Inflammatory macrophage treated with lipopolysaccharide for 1 hour (primary cell): ENCODE measurements at regions not wholly inside any gene's neighbourhood (a gene's known extent, or its start where the extent isn't known, plus 50 kb on each side); places are given as distances from the start of the nearest gene placed in this dataset.
"Not testable (repeated sequence)": the region's sequence is repeated elsewhere in the genome, so short reads cannot be mapped to it uniquely, and the experiment has no call there.

Experiments used
- DNase-seq, 2 donors: peaks; one replicate each; pipeline ENCODE4 v3.0.0-alpha.2; 2020 to 2022

GRCh38 chr18:1150344-1150743 lies 245.7 kb downstream of the ADCYAP1 start:
- DNase-seq: no peak

GRCh38 chr18:1152958-1153357 lies 248.3 kb downstream of the ADCYAP1 start:
- not testable (repeated sequence) for DNase-seq

DNA sequence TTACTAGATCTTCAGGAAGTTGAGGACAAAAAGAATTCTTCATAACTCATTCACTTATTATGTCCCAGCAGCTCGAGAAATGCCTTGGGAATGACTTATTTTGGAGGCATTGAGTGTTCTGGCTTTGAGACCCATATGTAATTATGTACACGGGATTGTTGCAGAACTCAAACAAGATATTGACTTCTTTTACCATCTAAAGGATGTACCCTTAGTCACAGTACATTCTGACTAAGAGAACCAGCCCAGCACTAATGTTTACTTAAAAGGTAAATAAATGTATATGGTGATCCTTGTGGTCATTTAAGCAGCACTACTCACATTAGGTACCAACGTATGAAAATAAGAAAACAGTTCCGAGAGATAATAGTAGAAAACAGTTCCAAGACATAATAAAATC lies 268.9 kb downstream of the ADCYAP1 start:
- no peak for DNase-seq

GRCh38 chr18:1177232-1177631 lies 272.6 kb downstream of the ADCYAP1 start:
- no peak for DNase-seq

GRCh38 chr18:1191341-1191740 lies 286.7 kb downstream of the ADCYAP1 start:
- no peak for DNase-seq

DNA sequence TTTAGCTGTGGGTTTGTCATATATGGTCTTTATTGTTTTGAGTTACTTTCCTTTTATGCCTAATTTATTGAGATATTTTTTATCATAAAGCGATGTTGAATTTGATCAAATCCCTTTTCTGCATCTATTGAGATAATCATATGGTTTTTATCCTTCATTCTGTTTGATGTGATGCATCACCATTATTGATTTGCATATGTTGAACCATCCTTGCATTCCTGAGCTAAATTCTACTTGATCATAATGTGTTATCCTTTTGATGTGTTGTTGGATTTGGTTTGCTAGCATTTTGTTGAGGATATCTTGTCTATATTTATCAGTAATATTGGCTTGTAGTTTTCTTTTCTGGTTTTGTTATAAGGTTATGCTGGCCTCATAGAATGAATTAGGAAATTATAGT lies 308.5 kb downstream of the ADCYAP1 start:
- no peak for DNase-seq

DNA sequence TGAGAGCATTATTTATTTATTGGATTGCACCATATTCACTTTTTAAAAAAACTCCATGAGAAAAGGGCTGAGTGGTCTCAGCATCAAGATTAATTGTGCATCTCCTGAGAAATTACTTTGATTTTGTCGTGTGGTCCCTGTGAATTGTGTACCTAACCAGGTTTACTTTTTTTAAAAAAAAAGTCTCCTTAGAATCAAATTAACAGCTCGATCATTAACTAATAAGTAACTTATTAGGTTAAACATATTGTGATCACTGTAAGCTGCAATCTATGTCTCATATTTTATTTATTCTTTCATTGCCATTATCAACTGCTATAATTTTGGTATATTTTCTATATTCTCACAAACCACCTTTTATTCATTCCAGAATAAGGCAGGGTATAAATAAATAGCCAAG lies 318.2 kb downstream of the ADCYAP1 start:
- no peak for DNase-seq

GRCh38 chr18:1227025-1227424 lies 322.4 kb downstream of the ADCYAP1 start:
- DNase-seq: no peak

- DNase-seq: no peak
These were observed 325.0 kb downstream of the ADCYAP1 start for GRCh38 chr18:1229634-1230033.

- no peak for DNase-seq
These were observed 328.2 kb downstream of the ADCYAP1 start for GRCh38 chr18:1232867-1233266.

- no peak for DNase-seq
These were observed 336.0 kb downstream of the ADCYAP1 start for GRCh38 chr18:1240701-1241100.

DNA sequence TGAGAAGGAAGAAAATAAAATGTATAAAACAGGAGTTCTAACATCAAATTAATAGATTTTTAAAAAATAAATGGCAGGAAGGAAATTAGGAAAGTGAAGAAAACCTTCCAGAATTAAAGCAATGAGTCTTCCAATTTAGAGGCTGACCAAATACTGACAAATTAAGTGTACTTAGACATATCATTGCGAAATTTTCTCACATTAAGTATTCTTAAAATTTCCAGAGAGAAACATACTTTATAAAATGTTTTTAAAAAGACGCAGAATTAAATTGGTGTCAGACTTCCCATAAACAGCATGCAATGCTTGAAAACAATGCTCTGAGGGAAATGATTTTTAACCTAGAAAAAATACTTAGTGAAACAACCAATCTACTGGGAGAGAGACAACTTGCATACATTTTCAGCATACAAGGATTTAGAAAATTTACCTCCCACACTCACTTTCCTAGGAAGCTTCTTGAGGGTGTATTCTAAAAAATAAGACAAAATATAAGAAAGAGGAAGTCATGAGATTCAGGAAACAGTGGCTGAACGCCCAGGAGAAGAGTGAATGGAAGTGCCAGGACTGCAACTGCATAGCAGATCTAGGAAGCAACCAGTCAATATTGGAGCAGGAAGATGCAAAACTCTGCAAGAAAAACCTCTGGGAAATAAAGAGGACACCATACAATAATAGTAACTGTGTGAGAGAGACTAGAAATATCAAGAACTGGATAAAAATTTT lies 339.9 kb downstream of the ADCYAP1 start:
- DNase-seq: no peak

GRCh38 chr18:1246827-1247226 lies 342.2 kb downstream of the ADCYAP1 start:
- DNase-seq: no peak

GRCh38 chr18:1252534-1252933 lies 347.9 kb downstream of the ADCYAP1 start:
- DNase-seq: no peak

DNA sequence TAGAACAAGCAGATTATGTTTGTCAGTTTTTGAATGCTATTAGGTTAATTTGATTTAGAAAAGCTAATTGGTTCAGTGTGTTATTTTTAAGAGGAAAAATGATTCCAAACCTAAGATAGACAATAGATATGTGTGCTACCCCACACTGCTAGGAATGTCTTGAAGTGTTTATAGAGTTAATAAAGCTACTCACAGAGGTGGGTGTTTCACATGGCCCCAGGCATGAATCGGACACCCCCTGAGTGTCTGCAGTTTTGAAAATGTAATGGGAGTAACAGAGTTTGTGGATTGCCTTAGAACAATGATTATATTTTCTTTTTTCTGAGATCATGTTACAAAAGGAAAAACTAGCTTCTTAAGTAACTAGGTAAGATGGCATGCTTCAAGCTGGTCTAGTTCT lies 348.3 kb downstream of the ADCYAP1 start:
- DNase-seq: no peak

GRCh38 chr18:1253827-1254226 lies 349.2 kb downstream of the ADCYAP1 start:
- no peak for DNase-seq

- no peak for DNase-seq
These were observed 356.4 kb downstream of the ADCYAP1 start for GRCh38 chr18:1261054-1261453.

- no peak for DNase-seq
These were observed 362.4 kb downstream of the ADCYAP1 start for GRCh38 chr18:1267021-1267420.

DNA sequence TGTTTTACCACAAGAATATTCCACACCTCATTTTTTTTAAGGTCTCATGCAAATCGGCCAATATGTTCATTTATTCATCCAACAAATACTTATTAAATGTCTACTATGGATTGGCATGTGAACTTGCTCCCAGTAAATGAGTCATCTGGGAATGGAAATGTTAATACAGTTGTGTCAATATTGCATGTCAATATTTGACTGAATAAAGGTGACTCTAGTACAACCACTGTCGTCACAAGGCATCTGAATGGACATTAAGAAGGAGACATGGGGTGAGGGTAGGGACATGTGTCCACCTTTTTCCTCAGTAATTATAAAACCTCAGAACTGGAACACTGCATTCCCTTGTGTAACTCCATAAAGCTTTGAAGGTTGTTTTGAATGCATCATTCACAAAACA lies 365.4 kb downstream of the ADCYAP1 start:
- no peak for DNase-seq

DNA sequence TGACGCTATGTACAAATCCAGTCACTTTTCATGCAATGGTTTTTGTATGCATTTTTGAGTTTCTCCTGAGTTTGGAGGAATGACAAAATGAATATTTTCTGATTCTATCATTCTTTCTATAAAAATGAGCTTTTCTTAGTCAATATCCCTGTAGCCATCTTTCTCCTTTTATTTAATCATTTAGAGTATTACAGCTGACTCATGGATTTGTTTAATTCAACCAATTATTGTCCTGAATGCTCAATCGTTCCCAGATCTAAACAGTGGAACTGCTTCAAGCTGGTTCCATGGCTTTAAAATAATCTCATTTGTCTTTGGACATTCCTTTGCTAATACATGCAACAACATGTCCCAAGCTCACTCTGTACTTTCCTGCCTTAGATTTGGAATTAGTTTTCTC lies 368.8 kb downstream of the ADCYAP1 start:
- DNase-seq: no peak

- DNase-seq: no peak
These were observed 387.5 kb downstream of the ADCYAP1 start for GRCh38 chr18:1292167-1292566.

- no peak for DNase-seq
These were observed 389.6 kb downstream of the ADCYAP1 start for GRCh38 chr18:1294229-1294628.

- DNase-seq: no peak
These were observed 391.6 kb downstream of the ADCYAP1 start for GRCh38 chr18:1296237-1296636.

DNA sequence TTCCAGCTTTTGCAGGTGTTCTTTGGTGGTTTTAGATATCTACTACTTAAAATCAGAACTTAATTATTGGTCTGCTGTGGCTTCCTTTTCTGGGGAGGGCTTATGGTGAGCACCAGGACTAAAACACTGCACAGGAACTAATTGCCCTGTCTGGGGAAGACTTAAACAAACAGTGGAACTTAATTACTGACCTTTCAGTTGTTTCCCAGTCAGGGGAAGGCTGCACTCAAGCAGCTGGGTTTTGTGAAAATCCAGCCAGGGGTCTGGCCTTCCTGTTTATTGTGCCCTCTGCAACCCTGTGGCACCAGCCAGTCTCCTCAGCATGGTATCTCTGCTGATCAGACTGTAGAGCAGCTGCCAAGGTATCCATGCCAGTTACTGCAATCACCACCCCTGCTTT lies 398.2 kb downstream of the ADCYAP1 start:
- DNase-seq: no peak

GRCh38 chr18:1304392-1304992 lies 399.8 kb downstream of the ADCYAP1 start:
- no peak for DNase-seq
